AG09309 (cell line): ENCODE measurements at regions not wholly inside any gene's neighbourhood (a gene's known extent, or its start where the extent isn't known, plus 50 kb on each side); places are given as distances from the start of the nearest gene placed in this dataset.

Experiments used
- DNase-seq: peaks from one replicate; pipeline ENCODE4 v3.0.0-alpha.2; 2010; ENCODE audit warnings: low read depth
- H3K4me3 ChIP-seq: 2 replicates; pipeline ENCODE4 v1.5.1; 2011; ENCODE audit warnings: mild to moderate bottlenecking, low read depth, low read length, moderate library complexity; ENCODE audit not compliant: control insufficient read depth
- TF ChIP-seq, protein P1 (sequence below): IDR thresholded peaks from 2 replicates; pipeline ENCODE4 v1.5.1; 2011; ENCODE audit warnings: mild to moderate bottlenecking, low read depth, low read length, inconsistent platforms; ENCODE audit not compliant: insufficient read depth, control insufficient read depth; ENCODE audit errors: missing control alignments

DNA sequence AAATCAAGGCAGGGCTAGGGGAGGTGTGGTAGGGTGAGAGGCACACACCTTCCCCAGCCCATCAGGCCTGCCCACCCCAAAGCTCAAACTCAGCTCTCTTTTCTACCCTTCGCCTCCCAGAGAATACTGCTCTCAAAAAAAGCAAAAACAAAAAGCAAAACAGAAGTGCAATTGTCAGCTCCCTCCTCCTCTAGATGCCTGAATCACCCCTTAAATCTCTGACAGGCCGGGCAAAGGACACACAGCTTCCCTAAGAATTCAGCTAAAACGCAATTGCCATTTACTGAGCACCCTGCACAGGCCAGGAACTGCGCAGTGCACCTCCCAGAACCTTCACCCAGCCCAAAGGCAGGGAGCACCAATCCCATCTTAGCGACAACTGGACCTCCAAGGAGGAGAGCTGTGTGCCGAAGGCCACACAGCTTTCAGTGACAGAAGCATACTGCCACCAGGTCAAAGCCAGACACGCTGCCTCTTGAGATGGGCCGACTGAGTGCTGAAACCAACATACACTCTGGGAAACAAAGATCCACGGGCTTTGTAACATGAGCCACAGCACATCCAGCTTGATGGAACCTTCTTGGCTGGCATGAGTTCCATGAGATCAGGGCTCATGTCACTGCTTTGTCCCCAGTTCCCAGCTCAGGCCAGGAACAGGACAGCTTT lies 53.4 kb upstream of the STXBP1 start:
- H3K4me3 ChIP-seq = no peak overlapping the region
- TF ChIP-seq, protein P1, sequence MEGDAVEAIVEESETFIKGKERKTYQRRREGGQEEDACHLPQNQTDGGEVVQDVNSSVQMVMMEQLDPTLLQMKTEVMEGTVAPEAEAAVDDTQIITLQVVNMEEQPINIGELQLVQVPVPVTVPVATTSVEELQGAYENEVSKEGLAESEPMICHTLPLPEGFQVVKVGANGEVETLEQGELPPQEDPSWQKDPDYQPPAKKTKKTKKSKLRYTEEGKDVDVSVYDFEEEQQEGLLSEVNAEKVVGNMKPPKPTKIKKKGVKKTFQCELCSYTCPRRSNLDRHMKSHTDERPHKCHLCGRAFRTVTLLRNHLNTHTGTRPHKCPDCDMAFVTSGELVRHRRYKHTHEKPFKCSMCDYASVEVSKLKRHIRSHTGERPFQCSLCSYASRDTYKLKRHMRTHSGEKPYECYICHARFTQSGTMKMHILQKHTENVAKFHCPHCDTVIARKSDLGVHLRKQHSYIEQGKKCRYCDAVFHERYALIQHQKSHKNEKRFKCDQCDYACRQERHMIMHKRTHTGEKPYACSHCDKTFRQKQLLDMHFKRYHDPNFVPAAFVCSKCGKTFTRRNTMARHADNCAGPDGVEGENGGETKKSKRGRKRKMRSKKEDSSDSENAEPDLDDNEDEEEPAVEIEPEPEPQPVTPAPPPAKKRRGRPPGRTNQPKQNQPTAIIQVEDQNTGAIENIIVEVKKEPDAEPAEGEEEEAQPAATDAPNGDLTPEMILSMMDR = no peak
- DNase-seq = no peak

DNA sequence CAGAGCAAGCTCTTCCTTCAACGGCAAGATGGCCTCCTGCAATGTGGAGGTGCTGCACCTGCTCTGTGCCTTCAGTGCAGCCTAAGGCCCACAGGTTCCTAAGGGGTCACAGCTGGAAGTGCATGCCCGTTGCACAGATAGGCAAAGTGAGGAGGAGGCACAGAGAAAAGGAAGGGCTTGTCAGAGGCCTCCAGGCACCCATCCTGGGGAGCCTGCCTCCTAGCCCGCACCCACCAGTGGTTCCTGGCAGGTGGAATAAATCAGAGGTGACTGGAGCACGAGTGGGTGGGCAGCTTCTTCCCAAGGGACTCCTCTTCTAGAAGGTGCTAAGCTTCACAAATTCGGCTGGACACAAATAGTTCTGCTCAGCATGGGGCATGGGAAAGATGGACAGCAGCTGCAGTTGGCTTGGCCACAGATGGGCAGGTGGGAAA lies 52.8 kb upstream of the STXBP1 start:
- H3K4me3 ChIP-seq = no peak overlapping the region
- no peak for DNase-seq
- TF ChIP-seq, protein P1 = no peak

DNA sequence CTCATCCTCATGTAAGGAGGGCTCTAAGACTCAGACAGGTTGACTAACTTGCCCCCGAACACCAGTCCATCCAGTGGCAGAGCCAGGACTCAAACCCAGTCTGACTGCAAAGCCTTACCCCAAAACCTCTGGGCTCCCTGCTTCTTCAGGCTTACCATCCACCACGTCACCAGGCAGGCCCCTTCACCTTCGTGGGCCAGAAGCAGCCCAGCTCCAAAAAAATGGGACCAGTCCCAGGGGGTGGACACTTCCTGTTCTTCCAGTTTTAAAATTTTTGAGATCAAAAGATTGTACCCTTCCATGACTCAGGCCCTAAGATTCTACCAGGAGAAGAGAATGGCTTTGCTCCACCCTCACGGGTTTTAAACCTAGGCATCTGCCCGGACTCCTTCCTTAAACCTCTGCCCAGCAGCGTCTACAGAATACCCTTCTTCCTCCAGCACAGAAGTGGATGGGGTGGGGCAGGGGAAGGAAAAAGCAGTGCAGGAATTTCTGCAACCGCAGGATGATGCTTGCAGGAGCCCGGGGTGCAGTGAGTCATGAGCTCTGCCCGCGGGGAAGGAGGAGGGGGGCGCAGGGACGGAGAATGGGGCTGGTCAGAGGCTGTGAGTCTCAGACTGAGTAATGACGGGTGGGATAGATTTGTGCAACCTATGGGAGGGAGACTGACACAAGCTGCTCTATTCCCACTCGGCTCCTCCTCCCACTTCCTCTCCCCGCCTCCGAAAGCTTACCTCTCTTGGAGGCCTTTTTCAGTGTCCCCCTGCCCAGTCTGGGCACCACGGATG lies 50.4 kb upstream of the STXBP1 start:
- H3K4me3 ChIP-seq = no peak overlapping the region
- TF ChIP-seq, protein P1 = no peak
- DNase-seq = peak; percentile 97
